ENCODE measurements at regions not wholly inside any gene's neighbourhood (a gene's known extent, or its start where the extent isn't known, plus 50 kb on each side); places are given as distances from the start of the nearest gene placed in this dataset.

DNA sequence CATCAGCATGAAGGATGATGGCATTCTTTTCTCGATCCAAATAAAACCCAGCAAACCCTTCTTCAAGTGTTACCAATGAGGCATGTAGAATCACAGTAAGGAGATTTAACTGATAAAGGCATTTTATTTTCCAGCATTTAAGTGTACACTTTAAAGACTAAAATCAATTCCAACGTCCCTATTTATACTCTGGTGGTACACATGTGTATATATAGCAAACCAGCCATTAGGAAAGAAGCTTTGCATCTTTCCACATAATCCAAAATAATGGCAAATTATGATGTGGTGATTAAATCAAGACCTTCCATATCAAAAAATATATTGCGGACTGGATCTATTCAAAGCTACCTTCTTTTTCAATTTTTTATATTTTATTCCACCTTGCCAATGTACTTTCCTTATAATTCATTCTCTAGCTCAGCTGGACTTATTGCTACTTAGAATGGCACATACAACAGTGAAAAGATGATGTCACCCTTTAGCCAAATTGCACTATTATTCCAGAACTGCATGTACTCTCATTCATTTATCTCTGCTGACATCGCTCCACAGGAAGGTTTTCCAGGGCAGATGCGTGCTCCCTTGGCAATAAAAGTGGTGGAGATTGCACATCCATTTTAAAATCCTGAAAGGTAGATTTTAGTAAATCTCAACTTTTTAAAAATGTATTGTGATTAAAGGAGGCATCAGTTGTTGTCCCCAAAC lies 63.3 kb upstream of the SLC30A5 start:
- Histone ChIP-seq H3K27ac (ENCODE audit: low read length) (no peak overlapping the region), H3K36me3 (ENCODE audit: control insufficient read depth, insufficient read depth, low read length) (no peaks in the 10 kb centered on the region), H3K4me3 (ENCODE audit: low read depth in 2 of 2, low read length in 2 of 2) (no peak overlapping the region), H3K27me3 (ENCODE audit: control insufficient read depth, insufficient read depth, low read length) (peaks cover 21% of the 10 kb centered on the region), H3K4me1 (ENCODE audit: control insufficient read depth, insufficient read depth, low read length) (no peaks in the 10 kb centered on the region), H3K9me3 (ENCODE audit: control insufficient read depth, insufficient read depth, low read depth, low read length) (no peaks in the 10 kb centered on the region)
- in situ Hi-C loops (cut with HindIII; ENCODE audit: low pct_unique_long_range_greater_than_20kb, low sequenced_read_pairs) (no loop called here), intact Hi-C loops (cut with micrococcal nuclease; ENCODE audit: unreplicated experiment) (no loop called here)
- DNase-seq (ENCODE audit: low read depth, low spot score) (no peak), ATAC-seq (no peak)
- CTCF ChIA-PET, result no interaction called here
- TF ChIP-seq POLR2AphosphoS5 (IDR thresholded peaks at IDR 0.05; ENCODE audit: low read depth, low read length), result no peak
- TF ChIP-seq TCF7L2 (IDR thresholded peaks at IDR 0.05; ENCODE audit: low read depth, low read length), result no peak
- TF ChIP-seq, protein P1, sequence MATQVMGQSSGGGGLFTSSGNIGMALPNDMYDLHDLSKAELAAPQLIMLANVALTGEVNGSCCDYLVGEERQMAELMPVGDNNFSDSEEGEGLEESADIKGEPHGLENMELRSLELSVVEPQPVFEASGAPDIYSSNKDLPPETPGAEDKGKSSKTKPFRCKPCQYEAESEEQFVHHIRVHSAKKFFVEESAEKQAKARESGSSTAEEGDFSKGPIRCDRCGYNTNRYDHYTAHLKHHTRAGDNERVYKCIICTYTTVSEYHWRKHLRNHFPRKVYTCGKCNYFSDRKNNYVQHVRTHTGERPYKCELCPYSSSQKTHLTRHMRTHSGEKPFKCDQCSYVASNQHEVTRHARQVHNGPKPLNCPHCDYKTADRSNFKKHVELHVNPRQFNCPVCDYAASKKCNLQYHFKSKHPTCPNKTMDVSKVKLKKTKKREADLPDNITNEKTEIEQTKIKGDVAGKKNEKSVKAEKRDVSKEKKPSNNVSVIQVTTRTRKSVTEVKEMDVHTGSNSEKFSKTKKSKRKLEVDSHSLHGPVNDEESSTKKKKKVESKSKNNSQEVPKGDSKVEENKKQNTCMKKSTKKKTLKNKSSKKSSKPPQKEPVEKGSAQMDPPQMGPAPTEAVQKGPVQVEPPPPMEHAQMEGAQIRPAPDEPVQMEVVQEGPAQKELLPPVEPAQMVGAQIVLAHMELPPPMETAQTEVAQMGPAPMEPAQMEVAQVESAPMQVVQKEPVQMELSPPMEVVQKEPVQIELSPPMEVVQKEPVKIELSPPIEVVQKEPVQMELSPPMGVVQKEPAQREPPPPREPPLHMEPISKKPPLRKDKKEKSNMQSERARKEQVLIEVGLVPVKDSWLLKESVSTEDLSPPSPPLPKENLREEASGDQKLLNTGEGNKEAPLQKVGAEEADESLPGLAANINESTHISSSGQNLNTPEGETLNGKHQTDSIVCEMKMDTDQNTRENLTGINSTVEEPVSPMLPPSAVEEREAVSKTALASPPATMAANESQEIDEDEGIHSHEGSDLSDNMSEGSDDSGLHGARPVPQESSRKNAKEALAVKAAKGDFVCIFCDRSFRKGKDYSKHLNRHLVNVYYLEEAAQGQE (IDR thresholded peaks at IDR 0.05; ENCODE audit: insufficient read depth in 1 of 2, low read depth in 2 of 2, low read length in 1 of 2), result no peak
- TF ChIP-seq SIN3A (IDR thresholded peaks at IDR 0.05; ENCODE audit: borderline replicate concordance, insufficient read depth, low read depth, low read length), result no peak
- TF ChIP-seq, protein P2, sequence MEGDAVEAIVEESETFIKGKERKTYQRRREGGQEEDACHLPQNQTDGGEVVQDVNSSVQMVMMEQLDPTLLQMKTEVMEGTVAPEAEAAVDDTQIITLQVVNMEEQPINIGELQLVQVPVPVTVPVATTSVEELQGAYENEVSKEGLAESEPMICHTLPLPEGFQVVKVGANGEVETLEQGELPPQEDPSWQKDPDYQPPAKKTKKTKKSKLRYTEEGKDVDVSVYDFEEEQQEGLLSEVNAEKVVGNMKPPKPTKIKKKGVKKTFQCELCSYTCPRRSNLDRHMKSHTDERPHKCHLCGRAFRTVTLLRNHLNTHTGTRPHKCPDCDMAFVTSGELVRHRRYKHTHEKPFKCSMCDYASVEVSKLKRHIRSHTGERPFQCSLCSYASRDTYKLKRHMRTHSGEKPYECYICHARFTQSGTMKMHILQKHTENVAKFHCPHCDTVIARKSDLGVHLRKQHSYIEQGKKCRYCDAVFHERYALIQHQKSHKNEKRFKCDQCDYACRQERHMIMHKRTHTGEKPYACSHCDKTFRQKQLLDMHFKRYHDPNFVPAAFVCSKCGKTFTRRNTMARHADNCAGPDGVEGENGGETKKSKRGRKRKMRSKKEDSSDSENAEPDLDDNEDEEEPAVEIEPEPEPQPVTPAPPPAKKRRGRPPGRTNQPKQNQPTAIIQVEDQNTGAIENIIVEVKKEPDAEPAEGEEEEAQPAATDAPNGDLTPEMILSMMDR (IDR thresholded peaks at IDR 0.05), result no peak
- POLR2A ChIA-PET, result no interaction called here
- BruUV-seq (replicated peaks), result no TSS peak

DNA sequence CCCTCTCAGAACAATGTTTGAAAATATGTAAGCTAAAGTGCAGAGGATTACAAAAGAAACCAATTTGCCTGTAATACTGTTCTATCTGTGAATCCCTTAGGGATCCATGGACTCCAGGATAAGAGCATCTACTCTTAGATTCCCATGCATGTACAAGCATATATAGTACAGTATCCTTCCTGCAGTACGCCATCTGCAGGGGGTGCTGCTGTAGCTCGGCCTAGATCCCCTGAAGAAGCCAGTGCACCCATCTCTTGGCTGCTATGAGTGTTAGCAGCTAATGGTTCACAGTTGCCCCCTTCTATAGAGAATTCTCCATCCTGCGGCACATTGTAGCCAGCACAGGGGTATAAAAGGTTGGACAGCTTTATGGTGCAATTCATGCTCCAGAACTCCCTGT lies 61.8 kb upstream of the SLC30A5 start:
- ChIA-PET POLR2A (no interaction called here), CTCF (no interaction called here)
- peak; percentile 78 for ATAC-seq
- H3K9me3 ChIP-seq (ENCODE audit: control insufficient read depth, insufficient read depth, low read depth, low read length), result no peaks in the 10 kb centered on the region
- in situ Hi-C loops (cut with HindIII; ENCODE audit: low pct_unique_long_range_greater_than_20kb, low sequenced_read_pairs), result no loop called here
- peaks cover 21% of the 10 kb centered on the region for H3K27me3 ChIP-seq (ENCODE audit: control insufficient read depth, insufficient read depth, low read length)
- BruUV-seq (replicated peaks), result no TSS peak
- TF ChIP-seq, protein P2 (IDR thresholded peaks at IDR 0.05), result peak; percentile 32
- no peak for TF ChIP-seq TCF7L2 (IDR thresholded peaks at IDR 0.05; ENCODE audit: low read depth, low read length)
- TF ChIP-seq, protein P1 (IDR thresholded peaks at IDR 0.05; ENCODE audit: insufficient read depth in 1 of 2, low read depth in 2 of 2, low read length in 1 of 2), result no peak
- TF ChIP-seq SIN3A (IDR thresholded peaks at IDR 0.05; ENCODE audit: borderline replicate concordance, insufficient read depth, low read depth, low read length), result no peak
- no peak for DNase-seq (ENCODE audit: low read depth, low spot score)
- intact Hi-C loops (cut with micrococcal nuclease; ENCODE audit: unreplicated experiment), result no loop called here
- no peaks in the 10 kb centered on the region for H3K36me3 ChIP-seq (ENCODE audit: control insufficient read depth, insufficient read depth, low read length)
- H3K4me1 ChIP-seq (ENCODE audit: control insufficient read depth, insufficient read depth, low read length), result no peaks in the 10 kb centered on the region
- H3K4me3 ChIP-seq (ENCODE audit: low read depth in 2 of 2, low read length in 2 of 2), result no peak overlapping the region
- H3K27ac ChIP-seq (ENCODE audit: low read length), result no peak overlapping the region
